ENCODE measurements at regions not wholly inside any gene's neighbourhood (a gene's known extent, or its start where the extent isn't known, plus 50 kb on each side); places are given as distances from the start of the nearest gene placed in this dataset.

DNA sequence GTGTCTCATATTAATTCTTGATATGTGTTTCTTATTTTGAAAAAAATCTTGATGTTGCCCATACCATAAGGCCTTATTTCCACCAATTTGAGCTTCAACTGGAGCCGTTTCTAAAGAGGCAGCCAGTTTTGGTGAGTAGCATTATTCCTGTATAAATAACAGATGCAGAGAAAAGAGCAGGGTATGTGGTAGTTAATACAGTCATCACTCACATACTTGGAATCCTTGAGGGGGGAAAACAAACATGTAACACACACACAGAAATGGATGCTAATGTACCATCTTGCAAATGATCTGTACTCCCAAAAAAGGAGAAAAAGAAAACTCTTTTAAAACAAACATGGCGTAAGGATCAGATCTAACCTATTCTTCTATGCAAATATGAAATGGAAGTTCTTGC, 389.7 kb downstream of the GPM6A start:
- H3K9me3 Mint-ChIP-seq = peaks cover 5 to 13% of the 10 kb centered on the region in 2 donors
- H3K27ac Mint-ChIP-seq = no peak overlapping the region
- H3K36me3 Mint-ChIP-seq = no peaks in the 10 kb centered on the region
- DNase-seq (ENCODE audit: low spot score in 2 of 2) (no peak), ATAC-seq (no peak)

DNA sequence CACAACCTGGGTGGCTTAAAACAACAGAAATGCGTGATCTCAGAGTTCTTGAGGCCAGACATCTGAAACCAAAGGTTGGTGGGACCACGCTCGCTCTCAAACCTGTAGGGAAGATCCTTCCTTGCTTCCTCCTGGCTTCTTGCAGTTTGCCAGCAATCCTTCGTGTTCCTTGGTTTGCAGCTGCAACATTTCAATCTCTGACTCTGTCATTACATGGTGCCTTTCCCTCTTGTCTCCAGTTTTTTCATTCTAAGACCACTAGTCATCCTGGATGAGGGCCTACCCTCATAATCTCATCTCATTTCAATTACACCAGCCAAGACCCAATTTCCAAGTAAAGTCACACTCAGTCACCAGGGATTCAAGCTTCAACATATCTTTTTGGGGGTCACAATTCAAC, 388.0 kb downstream of the GPM6A start:
- Mint-ChIP-seq H3K36me3 (no peaks in the 10 kb centered on the region), H3K27ac (no peak overlapping the region), H3K9me3 (peaks cover 5 to 13% of the 10 kb centered on the region in 2 donors)
- ATAC-seq = no peak
- no peak for DNase-seq (ENCODE audit: low spot score in 2 of 2)

DNA sequence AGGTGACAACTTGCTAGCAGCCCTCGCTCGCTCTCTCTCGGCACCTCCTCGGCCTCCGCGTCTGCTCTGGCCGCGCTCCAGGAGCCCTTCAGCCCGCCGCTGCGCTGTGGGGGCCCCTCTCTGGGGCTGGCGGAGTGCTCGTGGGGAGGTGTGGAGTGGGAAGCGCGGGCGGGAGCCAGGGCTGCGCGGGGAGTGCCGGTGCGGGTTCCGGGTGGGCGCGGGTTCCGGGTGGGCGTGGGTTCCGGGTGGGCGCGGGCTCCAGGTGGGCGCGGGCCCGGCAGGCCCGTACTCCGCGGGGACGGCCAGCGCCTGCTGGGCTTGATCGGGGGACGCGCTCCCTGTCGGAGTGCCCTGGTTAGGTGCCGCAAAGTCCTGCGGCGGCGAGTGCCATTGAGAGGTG, 384.3 kb downstream of the GPM6A start:
- DNase-seq (ENCODE audit: low spot score in 2 of 2) = no peak

DNA sequence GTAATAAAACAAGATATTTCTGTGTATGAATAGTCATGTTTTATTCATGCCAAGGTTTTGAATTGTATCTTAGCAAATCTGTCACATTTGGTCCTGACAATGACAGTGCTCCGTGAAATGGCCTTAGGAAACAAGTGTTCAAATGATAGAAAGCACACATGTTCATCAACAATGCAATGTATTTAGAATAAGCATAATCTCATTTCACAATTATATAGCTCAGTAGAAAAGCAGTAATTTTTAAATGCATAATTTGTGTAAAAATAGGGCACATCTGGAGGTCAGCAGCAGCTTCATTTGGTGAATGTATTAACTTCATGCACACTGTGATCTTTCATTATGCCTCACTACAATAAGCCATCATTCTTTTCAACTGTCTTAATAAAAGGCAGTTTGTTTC, 380.4 kb downstream of the GPM6A start:
- H3K36me3 Mint-ChIP-seq = no peaks in the 10 kb centered on the region
- peaks cover 7 to 10% of the 10 kb centered on the region in 2 donors for H3K9me3 Mint-ChIP-seq
- no peak for DNase-seq (ENCODE audit: low spot score in 2 of 2)
- no peak for ATAC-seq
- H3K27ac Mint-ChIP-seq = no peak overlapping the region

More for the DNA sequence above, 384.3 kb downstream of the GPM6A start:
- H3K36me3 Mint-ChIP-seq = no peaks in the 10 kb centered on the region
- H3K9me3 Mint-ChIP-seq = peaks cover 5 to 13% of the 10 kb centered on the region in 2 donors
- no peak overlapping the region for H3K27ac Mint-ChIP-seq
- no peak for ATAC-seq

DNA sequence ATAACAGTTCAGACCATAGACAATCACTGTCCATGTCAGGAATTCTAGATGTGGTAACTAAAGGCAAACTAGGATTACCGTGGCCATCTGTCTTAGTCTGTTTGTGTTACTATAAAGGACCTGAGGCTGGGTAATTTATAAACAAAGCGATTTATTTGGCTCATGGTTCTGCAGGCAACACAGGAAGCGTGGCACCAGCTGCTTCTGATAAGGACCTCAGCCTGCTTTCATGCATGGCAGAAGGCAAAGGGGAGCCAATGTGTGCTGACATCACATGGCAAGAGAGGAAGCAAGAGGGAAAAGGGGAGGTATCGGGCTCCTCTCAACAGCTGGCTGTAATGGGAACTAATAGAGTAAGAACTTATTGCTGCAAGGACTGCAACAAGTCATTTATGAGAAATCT, 376.7 kb downstream of the GPM6A start:
- DNase-seq (ENCODE audit: low spot score in 2 of 2) (no peak), ATAC-seq (peak; percentile 50 to 61)
- Mint-ChIP-seq H3K9me3 (peaks cover 7 to 10% of the 10 kb centered on the region in 2 donors), H3K27ac (no peak overlapping the region), H3K36me3 (no peaks in the 10 kb centered on the region)

DNA sequence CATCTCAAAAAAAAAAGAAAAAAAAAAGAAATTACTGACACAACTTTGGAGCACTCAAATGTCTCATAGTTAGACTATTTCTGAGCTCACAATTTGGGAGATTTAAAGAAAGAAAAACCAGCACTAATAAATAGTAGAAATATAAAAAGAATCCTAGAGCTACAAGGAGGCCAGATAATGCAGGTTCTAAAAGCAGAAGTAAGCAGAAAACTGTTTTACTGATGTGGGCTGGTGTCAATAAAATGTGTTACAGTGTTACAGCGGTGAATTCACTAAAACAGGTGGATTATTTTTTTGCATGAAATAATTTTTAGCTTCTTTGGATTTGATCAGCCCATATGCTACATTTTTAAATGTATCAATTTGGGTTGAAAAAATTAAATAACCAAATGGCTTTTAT, 375.9 kb downstream of the GPM6A start:
- H3K9me3 Mint-ChIP-seq = peaks cover 7 to 10% of the 10 kb centered on the region in 2 donors
- ATAC-seq (no peak), DNase-seq (ENCODE audit: low spot score in 2 of 2) (no peak)
- no peaks in the 10 kb centered on the region for H3K36me3 Mint-ChIP-seq
- no peak overlapping the region for H3K27ac Mint-ChIP-seq

DNA sequence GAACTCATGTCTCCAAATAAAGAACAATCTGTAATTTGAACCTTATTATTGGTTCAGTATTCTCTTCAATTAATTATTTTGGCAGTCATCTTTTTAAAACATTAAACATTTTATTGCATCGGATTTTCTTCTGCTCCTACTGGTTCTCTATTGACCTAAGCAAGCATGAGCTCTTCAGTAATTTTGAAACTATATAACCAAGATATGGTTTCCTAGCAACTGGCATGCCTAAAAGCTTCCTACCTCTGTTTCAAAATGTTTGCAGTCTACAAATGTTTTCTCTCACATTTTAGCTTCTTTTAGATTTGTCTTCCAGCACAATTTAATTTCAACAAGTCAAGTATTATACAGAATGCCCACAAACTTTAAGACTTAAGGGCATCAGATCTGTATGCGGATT, 371.3 kb downstream of the GPM6A start:
- H3K9me3 Mint-ChIP-seq = peaks cover 4 to 7% of the 10 kb centered on the region in 2 donors
- no peak for ATAC-seq
- no peak for DNase-seq (ENCODE audit: low spot score in 2 of 2)
- H3K27ac Mint-ChIP-seq = no peak overlapping the region
- H3K36me3 Mint-ChIP-seq = no peaks in the 10 kb centered on the region

DNA sequence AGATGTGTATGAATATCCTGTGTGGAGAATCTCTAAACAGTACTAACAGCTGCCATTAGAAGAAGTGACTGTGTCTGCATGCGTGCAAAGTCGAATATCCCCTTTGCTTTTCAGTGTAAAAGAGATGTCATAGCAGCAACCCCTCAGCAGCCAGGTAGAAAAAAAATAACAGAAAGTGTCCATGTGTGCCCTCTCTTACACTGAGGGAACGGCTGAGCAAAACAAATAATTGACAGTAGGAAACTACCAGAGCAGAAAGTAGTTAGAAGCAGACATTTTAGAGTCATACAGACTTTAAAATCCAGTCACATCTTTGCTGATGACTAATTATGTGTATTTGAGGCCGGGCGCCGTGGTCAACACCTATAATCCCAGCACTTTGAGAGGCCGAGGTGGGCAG, 370.8 kb downstream of the GPM6A start:
- Mint-ChIP-seq H3K9me3 (peaks cover 4 to 7% of the 10 kb centered on the region in 2 donors), H3K27ac (no peak overlapping the region), H3K36me3 (no peaks in the 10 kb centered on the region)
- no peak for DNase-seq (ENCODE audit: low spot score in 2 of 2)
- ATAC-seq = no peak

DNA sequence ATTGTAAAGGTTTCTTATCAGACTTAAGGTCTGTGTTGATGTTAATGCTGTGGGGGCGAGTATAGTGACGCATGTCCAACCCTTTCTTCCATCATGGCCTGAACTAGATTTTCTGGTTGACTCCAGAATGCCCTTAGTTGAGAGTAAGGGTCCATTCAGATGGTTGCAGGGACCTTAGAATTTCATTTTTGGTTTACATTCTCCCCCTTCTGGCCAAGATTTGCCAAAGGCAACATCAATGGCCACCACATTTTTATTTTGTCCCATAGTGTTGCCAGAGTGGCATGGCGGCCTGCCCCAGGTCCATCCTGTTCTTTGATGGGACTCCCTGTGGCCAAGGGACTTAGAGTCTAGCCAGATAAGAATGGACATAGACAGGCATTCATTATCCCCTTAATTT, 368.5 kb downstream of the GPM6A start:
- DNase-seq (ENCODE audit: low spot score in 2 of 2) (no peak), ATAC-seq (no peak)
- Mint-ChIP-seq H3K36me3 (no peaks in the 10 kb centered on the region), H3K9me3 (peaks cover 0 to 4% of the 10 kb centered on the region in 2 donors), H3K27ac (no peak overlapping the region)

DNA sequence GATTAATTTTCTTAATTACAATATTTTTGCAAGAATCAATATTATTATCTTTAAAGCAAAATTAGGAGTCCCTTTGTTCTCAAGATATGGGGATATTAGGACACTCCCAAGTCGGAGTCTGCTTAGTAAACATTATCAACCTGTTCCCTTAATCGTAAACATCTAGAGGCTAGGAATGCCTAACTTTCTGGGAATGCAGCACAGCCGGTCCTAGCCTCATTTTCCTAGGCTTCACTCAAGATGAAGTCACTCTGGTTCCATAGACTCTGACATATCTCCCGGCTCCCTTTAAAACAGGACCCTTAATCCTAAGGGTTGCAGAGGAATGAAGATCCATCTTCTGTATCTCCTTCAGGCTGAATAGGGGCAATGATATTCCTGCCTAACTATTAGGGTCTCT, 367.6 kb downstream of the GPM6A start:
- Mint-ChIP-seq H3K36me3 (no peaks in the 10 kb centered on the region), H3K9me3 (peaks cover 4% of the 10 kb centered on the region in 2 donors), H3K27ac (no peak overlapping the region)
- DNase-seq (ENCODE audit: low spot score in 2 of 2) (no peak), ATAC-seq (no peak)

DNA sequence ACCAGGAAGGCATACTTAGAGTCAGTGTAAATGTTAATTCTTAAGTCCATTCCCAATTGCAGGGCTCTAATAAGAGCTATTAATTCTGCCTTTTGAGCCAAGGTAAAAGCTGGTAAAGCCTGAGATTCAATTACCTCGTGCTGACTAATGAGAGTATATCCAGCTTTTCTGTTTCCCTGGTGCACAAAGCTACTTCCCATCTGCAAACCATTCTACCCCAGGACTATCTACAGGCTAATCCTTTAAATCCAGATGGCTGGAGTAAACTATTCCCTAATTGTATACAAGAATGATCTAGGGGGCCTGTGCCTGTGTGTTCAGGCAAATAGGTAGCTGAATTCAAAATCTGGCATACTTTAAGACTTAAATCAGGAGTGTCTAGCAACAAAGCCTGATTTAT, 365.0 kb downstream of the GPM6A start:
- H3K9me3 Mint-ChIP-seq = peaks cover 4% of the 10 kb centered on the region in 2 donors
- H3K27ac Mint-ChIP-seq = no peak overlapping the region
- ATAC-seq = no peak
- no peaks in the 10 kb centered on the region for H3K36me3 Mint-ChIP-seq
- no peak for DNase-seq (ENCODE audit: low spot score in 2 of 2)

DNA sequence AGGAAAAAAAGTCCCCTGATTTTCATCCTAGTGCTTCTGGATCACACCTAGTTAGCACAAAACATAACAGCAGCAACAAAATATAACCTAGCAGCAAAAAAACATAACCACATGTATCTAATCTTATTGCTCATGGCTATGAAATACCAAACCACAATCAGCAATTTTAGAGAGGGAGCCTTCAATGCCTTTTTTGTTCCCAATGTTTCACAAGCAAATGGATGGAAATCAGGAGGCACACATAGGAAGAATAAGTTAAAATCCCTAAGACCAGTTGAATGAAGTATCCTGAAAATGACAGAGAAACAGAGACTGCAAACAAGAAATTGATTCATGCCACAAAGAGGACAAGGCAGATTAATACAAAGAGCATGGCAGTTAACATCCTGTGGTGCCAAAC, 361.6 kb downstream of the GPM6A start:
- no peak overlapping the region for H3K27ac Mint-ChIP-seq
- DNase-seq (ENCODE audit: low spot score in 2 of 2) (no peak), ATAC-seq (no peak)
- peaks cover 4 to 8% of the 10 kb centered on the region in 2 donors for H3K9me3 Mint-ChIP-seq
- no peaks in the 10 kb centered on the region for H3K36me3 Mint-ChIP-seq

DNA sequence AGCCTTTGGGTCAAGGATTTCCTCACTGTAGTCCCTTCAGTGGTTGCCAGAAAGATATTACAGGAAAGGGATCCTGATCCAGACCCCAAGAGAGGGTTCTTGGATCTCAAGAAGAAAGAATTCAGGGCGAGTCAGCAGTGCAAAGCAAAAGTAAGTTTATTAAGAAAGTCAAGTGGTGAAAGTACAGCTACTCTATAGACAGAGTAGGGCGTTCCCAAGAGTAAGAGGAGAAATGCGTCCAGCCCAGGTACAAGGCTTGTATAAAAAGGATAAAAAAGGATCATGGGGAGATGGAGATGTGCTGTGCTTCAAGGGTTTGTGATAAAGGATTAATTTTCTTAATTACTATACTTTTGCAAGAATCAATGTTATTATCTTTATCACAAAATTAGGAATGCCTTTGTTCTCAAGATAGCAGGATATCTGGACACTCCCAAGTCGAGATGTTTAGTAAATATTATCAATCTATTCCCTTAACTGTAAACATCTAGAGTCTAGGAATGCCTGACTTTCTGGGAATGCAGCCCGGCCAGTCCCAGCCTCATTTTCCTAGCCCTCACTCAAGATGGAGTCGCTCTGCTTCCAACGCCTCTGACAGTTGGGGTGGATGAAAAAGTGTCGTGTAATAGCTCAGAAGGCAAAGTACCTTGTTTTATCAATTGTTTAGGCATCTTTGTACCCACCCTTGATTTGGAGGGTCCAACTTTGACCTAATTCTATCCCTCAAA, 360.7 kb downstream of the GPM6A start:
- Mint-ChIP-seq H3K9me3 (peaks cover 4 to 8% of the 10 kb centered on the region in 2 donors), H3K36me3 (no peaks in the 10 kb centered on the region), H3K27ac (no peak overlapping the region)
- no peak for DNase-seq (ENCODE audit: low spot score in 2 of 2)
- ATAC-seq = no peak

DNA sequence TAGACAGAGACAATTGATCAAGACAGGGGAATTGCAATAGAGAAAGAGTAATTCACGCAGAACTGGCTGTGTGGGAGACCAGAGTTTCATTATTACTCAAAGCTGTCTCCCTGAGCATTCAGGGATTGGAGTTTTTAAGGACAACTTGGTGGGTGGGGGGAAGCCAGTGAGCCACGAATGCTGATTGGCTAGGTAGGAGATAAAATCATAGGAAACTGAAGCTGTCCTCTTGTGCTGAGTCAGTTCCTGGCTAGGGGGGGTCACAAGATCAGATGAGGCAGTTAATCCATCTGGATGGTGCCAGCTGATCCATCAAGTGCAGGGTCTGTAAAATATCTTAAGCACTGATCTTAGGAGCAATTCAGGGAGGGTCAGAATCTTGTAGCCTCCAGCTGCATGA, 358.6 kb downstream of the GPM6A start:
- ATAC-seq = no peak
- Mint-ChIP-seq H3K36me3 (no peaks in the 10 kb centered on the region), H3K27ac (no peak overlapping the region), H3K9me3 (peaks cover 0 to 8% of the 10 kb centered on the region in 2 donors)
- DNase-seq (ENCODE audit: low spot score in 2 of 2) = no peak

DNA sequence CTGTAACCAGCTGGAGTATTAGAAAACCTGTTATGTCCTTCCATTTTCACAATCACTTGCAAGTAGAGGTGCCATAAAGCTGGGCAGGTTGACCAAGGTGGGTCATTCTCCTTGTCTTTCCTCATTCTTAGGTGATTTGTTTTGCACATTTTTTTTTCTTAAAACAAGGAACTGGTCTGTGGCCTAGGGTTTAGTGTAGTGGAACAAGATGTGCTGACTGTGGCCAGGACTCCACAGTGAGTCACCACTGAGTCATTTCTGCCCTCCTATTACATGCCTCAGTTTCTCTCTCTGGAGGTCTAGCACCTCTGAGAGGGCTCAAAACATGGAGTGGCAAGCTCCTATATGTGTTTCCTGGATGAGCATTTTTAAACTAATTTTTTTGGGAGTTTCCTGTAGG, 355.9 kb downstream of the GPM6A start:
- DNase-seq (ENCODE audit: low spot score in 2 of 2) (no peak), ATAC-seq (no peak)
- Mint-ChIP-seq H3K36me3 (no peaks in the 10 kb centered on the region), H3K27ac (no peak overlapping the region), H3K9me3 (peaks cover 6 to 12% of the 10 kb centered on the region in 2 donors)

DNA sequence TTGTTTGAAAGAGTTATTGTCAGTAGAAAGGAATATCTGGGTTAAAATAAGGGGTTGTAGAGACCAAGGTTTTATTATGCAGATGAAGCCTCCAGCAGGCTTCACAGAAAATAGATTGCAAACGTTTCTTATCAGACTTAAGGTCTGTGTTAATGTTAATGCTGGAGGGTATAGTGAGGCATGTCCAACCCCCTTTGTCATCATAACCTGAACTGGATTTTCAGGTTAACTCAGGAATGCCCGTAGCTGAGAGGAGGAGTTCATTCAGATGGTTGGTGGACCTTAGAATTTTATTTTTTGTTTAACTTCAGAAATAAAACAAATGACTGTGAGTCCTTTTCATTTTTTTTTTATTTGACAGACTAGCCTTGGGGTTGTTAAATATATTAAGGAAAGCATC, 354.1 kb downstream of the GPM6A start:
- H3K36me3 Mint-ChIP-seq = no peaks in the 10 kb centered on the region
- no peak overlapping the region for H3K27ac Mint-ChIP-seq
- peaks cover 6 to 12% of the 10 kb centered on the region in 2 donors for H3K9me3 Mint-ChIP-seq
- no peak for ATAC-seq
- DNase-seq (ENCODE audit: low spot score in 2 of 2) = no peak

DNA sequence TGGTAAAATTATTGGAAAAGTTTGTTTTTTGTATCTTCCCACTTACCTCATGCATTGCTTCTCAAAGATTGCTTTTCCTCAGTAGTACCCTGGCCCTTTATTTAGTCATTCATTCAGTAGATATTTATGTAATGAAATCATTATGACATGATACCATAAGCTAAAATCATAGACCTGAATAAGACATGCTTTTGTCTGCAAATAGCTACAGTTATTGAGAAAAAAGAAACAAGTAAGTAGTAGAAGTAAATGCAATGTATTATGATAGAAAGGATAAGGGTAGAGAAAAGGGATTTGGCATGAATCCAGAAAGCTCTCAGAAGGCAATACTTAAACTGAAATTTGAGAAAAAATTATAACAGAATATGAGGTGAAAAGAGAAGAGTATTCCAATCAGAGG, 352.5 kb downstream of the GPM6A start:
- H3K36me3 Mint-ChIP-seq = no peaks in the 10 kb centered on the region
- no peak for DNase-seq (ENCODE audit: low spot score in 2 of 2)
- H3K27ac Mint-ChIP-seq = no peak overlapping the region
- no peak for ATAC-seq
- H3K9me3 Mint-ChIP-seq = peaks cover 6 to 8% of the 10 kb centered on the region in 2 donors

DNA sequence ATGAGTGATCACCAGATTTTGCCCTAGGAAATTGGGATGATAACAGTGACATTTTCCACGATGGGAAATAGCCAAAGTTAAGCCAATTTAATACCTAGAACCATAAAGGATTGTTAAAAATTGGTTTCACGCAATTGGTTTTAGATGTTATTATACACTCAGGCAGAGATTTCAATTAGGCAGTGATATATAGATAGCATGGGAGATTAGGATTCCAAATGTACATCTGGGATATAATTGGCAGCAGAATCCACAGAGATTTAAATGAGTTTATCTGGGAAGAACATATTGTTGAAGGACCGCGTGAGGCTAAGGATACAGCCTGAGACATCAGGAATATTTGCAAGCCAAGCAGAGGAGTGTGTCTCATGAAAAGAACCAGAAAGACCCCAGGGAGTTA, 351.6 kb downstream of the GPM6A start:
- peaks cover 6 to 8% of the 10 kb centered on the region in 2 donors for H3K9me3 Mint-ChIP-seq
- DNase-seq (ENCODE audit: low spot score in 2 of 2) (no peak), ATAC-seq (no peak)
- H3K36me3 Mint-ChIP-seq = no peaks in the 10 kb centered on the region
- H3K27ac Mint-ChIP-seq = no peak overlapping the region
